Esophagus (tissue), 2 donors: ENCODE measurements at regions not wholly inside any gene's neighbourhood (a gene's known extent, or its start where the extent isn't known, plus 50 kb on each side); places are given as distances from the start of the nearest gene placed in this dataset.

Experiments used
- H3K27ac ChIP-seq, 2 donors: one replicate each; pipeline ENCODE4 v1.5.1; 2013; ENCODE audit warnings: low read depth in 2 of 2, mild to moderate bottlenecking in 2 of 2, inconsistent platforms in 1 of 2, low read length in 1 of 2, moderate library complexity in 1 of 2
- H3K27me3 ChIP-seq, 2 donors: one replicate each; pipeline ENCODE4 v1.6.1; 2013; ENCODE audit warnings: low read length in 2 of 2, control low read depth in 1 of 2, mild to moderate bottlenecking in 1 of 2; ENCODE audit not compliant: insufficient read depth in 2 of 2, control insufficient read depth in 1 of 2
- H3K36me3 ChIP-seq, 2 donors: one replicate each; pipeline ENCODE4 v1.6.1; 2013; ENCODE audit warnings: low read length in 1 of 2; ENCODE audit not compliant: control insufficient read depth in 2 of 2, insufficient read depth in 2 of 2
- H3K4me1 ChIP-seq, 2 donors: one replicate each; pipeline ENCODE4 v1.6.1; 2013; ENCODE audit warnings: low read length in 1 of 2; ENCODE audit not compliant: control insufficient read depth in 2 of 2, insufficient read depth in 2 of 2
- H3K4me3 ChIP-seq, 2 donors: one replicate each; pipeline ENCODE4 v1.5.1; 2013; ENCODE audit warnings: low read length in 2 of 2, mild to moderate bottlenecking in 2 of 2, low read depth in 1 of 2, moderate library complexity in 1 of 2
- H3K9me3 ChIP-seq, 2 donors: one replicate each; pipeline ENCODE4 v1.6.1; 2013; ENCODE audit warnings: mild to moderate bottlenecking in 2 of 2, low read depth in 1 of 2, low read length in 1 of 2, moderate library complexity in 1 of 2; ENCODE audit not compliant: control insufficient read depth in 2 of 2, insufficient read depth in 1 of 2
- WGBS, 2 donors: extraction: QIAGEN DNeasy Blood & Tissue Kit; methylation state at CpG; one replicate each; pipeline ENCODE4 v1.1.7; 2013; 5-methylcytosine and 5-hydroxymethylcytosine counted together
- donor health status: healthy with polysubstance abuse.
- donor health status: Bipolar disorder and iron deficiency.

GRCh38 chr2:215754546-215754945 is 258.8 kb downstream of the MREG start:
- Histone ChIP-seq H3K4me1 (peaks cover 0 to 2% of the 10 kb centered on the region in 2 donors), H3K36me3 (no peaks in the 10 kb centered on the region), H3K9me3 (no peaks in the 10 kb centered on the region), H3K4me3 (no peak overlapping the region), H3K27ac (no peak overlapping the region), H3K27me3 (no peaks in the 10 kb centered on the region)
- WGBS, 2 donors = 70% methylated on average over 3 of the region's 3 CpGs

GRCh38 chr2:215753808-215754207 is 259.5 kb downstream of the MREG start:
- H3K36me3 ChIP-seq = no peaks in the 10 kb centered on the region
- WGBS, 2 donors = 81 to 87% methylated on average over 5 of the region's 5 CpGs

GRCh38 chr2:215752991-215753390 is 260.4 kb downstream of the MREG start:
- 93 to 94% methylated on average over 3 of the region's 3 CpGs for WGBS, 2 donors
- no peaks in the 10 kb centered on the region for H3K27me3 ChIP-seq
- H3K4me1 ChIP-seq = peaks cover 0 to 6% of the 10 kb centered on the region in 2 donors
- no peak overlapping the region for H3K4me3 ChIP-seq
- H3K27ac ChIP-seq = no peak overlapping the region
- H3K36me3 ChIP-seq = no peaks in the 10 kb centered on the region
- no peaks in the 10 kb centered on the region for H3K9me3 ChIP-seq

More at GRCh38 chr2:215753808-215754207, 259.5 kb downstream of the MREG start:
- H3K27ac ChIP-seq = no peak overlapping the region
- no peaks in the 10 kb centered on the region for H3K27me3 ChIP-seq
- peaks cover 0 to 6% of the 10 kb centered on the region in 2 donors for H3K4me1 ChIP-seq
- no peak overlapping the region for H3K4me3 ChIP-seq
- H3K9me3 ChIP-seq = no peaks in the 10 kb centered on the region

GRCh38 chr2:215752436-215752835 is 260.9 kb downstream of the MREG start:
- peaks cover 0 to 6% of the 10 kb centered on the region in 2 donors for H3K4me1 ChIP-seq
- 85 to 93% methylated on average over 4 of the region's 4 CpGs for WGBS, 2 donors
- no peaks in the 10 kb centered on the region for H3K27me3 ChIP-seq
- no peaks in the 10 kb centered on the region for H3K36me3 ChIP-seq
- no peaks in the 10 kb centered on the region for H3K9me3 ChIP-seq
- no peak overlapping the region for H3K4me3 ChIP-seq
- H3K27ac ChIP-seq = no peak overlapping the region

- no peak overlapping the region for H3K27ac ChIP-seq
- no peaks in the 10 kb centered on the region for H3K27me3 ChIP-seq
- peaks cover 0 to 6% of the 10 kb centered on the region in 2 donors for H3K4me1 ChIP-seq
- H3K9me3 ChIP-seq = no peaks in the 10 kb centered on the region
- H3K4me3 ChIP-seq = no peak overlapping the region
- 91 to 92% methylated on average over 3 of the region's 3 CpGs for WGBS, 2 donors
- H3K36me3 ChIP-seq = no peaks in the 10 kb centered on the region
These were observed 261.5 kb downstream of the MREG start for GRCh38 chr2:215751911-215752272.

GRCh38 chr2:215751200-215751910 is 262.0 kb downstream of the MREG start:
- Histone ChIP-seq H3K27me3 (no peaks in the 10 kb centered on the region), H3K4me1 (peaks cover 0 to 6% of the 10 kb centered on the region in 2 donors), H3K36me3 (no peaks in the 10 kb centered on the region), H3K27ac (no peak overlapping the region), H3K4me3 (no peak overlapping the region), H3K9me3 (no peaks in the 10 kb centered on the region)
- 67 to 80% methylated on average over 3 of the region's 3 CpGs for WGBS, 2 donors

GRCh38 chr2:215750763-215751162 is 262.6 kb downstream of the MREG start:
- no peak overlapping the region for H3K4me3 ChIP-seq
- H3K9me3 ChIP-seq = no peaks in the 10 kb centered on the region
- 61 to 65% methylated on average over 4 of the region's 4 CpGs for WGBS, 2 donors
- no peaks in the 10 kb centered on the region for H3K36me3 ChIP-seq
- no peaks in the 10 kb centered on the region for H3K27me3 ChIP-seq
- H3K27ac ChIP-seq = no peak overlapping the region
- H3K4me1 ChIP-seq = peaks cover 0 to 6% of the 10 kb centered on the region in 2 donors

GRCh38 chr2:215749092-215749957 is 264.0 kb downstream of the MREG start:
- Histone ChIP-seq H3K4me3 (no peak overlapping the region), H3K27ac (no peak overlapping the region), H3K27me3 (no peaks in the 10 kb centered on the region), H3K9me3 (no peaks in the 10 kb centered on the region), H3K4me1 (peaks cover 0 to 6% of the 10 kb centered on the region in 2 donors), H3K36me3 (no peaks in the 10 kb centered on the region)
- 43 to 50% methylated on average over 11 of the region's 11 CpGs for WGBS, 2 donors

- no peaks in the 10 kb centered on the region for H3K9me3 ChIP-seq
- no peaks in the 10 kb centered on the region for H3K36me3 ChIP-seq
- H3K27ac ChIP-seq = no peak overlapping the region
- 24 to 37% methylated on average over 6 of the region's 6 CpGs for WGBS, 2 donors
- peaks cover 0 to 6% of the 10 kb centered on the region in 2 donors for H3K4me1 ChIP-seq
- no peaks in the 10 kb centered on the region for H3K27me3 ChIP-seq
- no peak overlapping the region for H3K4me3 ChIP-seq
These were observed 264.9 kb downstream of the MREG start for GRCh38 chr2:215748446-215748845.
